KMS-11 (cell line): ENCODE measurements at regions not wholly inside any gene's neighbourhood (a gene's known extent, or its start where the extent isn't known, plus 50 kb on each side); places are given as distances from the start of the nearest gene placed in this dataset.
"Not testable (repeated sequence)": the region's sequence is repeated elsewhere in the genome, so short reads cannot be mapped to it uniquely, and the experiment has no call there.

Experiments used
- H2AFZ ChIP-seq: fragments of 200-600 bp; sonication (generic); 2 replicates; pipeline ENCODE4 v1.6.1; 2016; ENCODE audit warnings: antibody characterized with exemption, mixed run types, low read depth
- H3K27ac ChIP-seq: fragments of 200-600 bp; sonication (generic); 2 replicates; pipeline ENCODE4 v1.6.1; 2016; ENCODE audit warnings: mild to moderate bottlenecking, mixed run types
- H3K27me3 ChIP-seq: fragments of 200-600 bp; sonication (generic); 2 replicates; pipeline ENCODE4 v1.6.1; 2017; ENCODE audit warnings: mild to moderate bottlenecking, low read depth, mixed run types, moderate library complexity; ENCODE audit not compliant: insufficient read depth
- H3K36me3 ChIP-seq: fragments of 200-600 bp; sonication (generic); 2 replicates; pipeline ENCODE4 v1.6.1; 2017; ENCODE audit warnings: mild to moderate bottlenecking, mixed run types; ENCODE audit not compliant: insufficient read depth
- H3K4me1 ChIP-seq: fragments of 200-600 bp; sonication (generic); 2 replicates; pipeline ENCODE4 v1.6.1; 2016; ENCODE audit warnings: mild to moderate bottlenecking, low read depth, mixed run types; ENCODE audit not compliant: poor library complexity, severe bottlenecking
- H3K4me2 ChIP-seq: fragments of 200-600 bp; sonication (generic); 2 replicates; pipeline ENCODE4 v1.7.0; 2016; ENCODE audit warnings: mild to moderate bottlenecking, mixed run types
- H3K4me3 ChIP-seq: fragments of 200-600 bp; sonication (generic); IDR thresholded peaks from 2 replicates; pipeline ENCODE4 v1.6.1; 2017; ENCODE audit warnings: low read depth, low read length, mixed read lengths; ENCODE audit not compliant: insufficient read depth
- H3K79me2 ChIP-seq: fragments of 200-600 bp; sonication (generic); 2 replicates; pipeline ENCODE4 v1.6.1; 2016; ENCODE audit warnings: low read depth, mixed run types; ENCODE audit not compliant: insufficient read depth
- H3K9ac ChIP-seq: fragments of 200-600 bp; sonication (generic); 2 replicates; pipeline ENCODE4 v1.6.1; 2016; ENCODE audit warnings: mild to moderate bottlenecking, mixed run types
- H4K20me1 ChIP-seq: fragments of 200-600 bp; sonication (generic); 2 replicates; pipeline ENCODE4 v1.6.1; 2016; ENCODE audit warnings: mild to moderate bottlenecking, mixed run types; ENCODE audit not compliant: insufficient read depth
- CTCF ChIP-seq: fragments of 200-600 bp; sonication (generic); conservative IDR thresholded peaks from 2 replicates; pipeline ENCODE4 v1.6.1; 2017; ENCODE audit warnings: low read depth, mild to moderate bottlenecking, antibody characterized with exemption, low read length, moderate library complexity, mixed read lengths

GRCh38 chr6:82492134-82492533, 128.5 kb downstream of the TPBG start:
- Histone ChIP-seq H3K4me1 (no peaks in the 10 kb centered on the region), H4K20me1 (no peaks in the 10 kb centered on the region), H3K9ac (no peak overlapping the region), H3K79me2 (no peaks in the 10 kb centered on the region), H3K27me3 (no peaks in the 10 kb centered on the region), H3K36me3 (no peaks in the 10 kb centered on the region), H2AFZ (no peak overlapping the region), H3K27ac (no peak overlapping the region), H3K4me2 (no peak overlapping the region), H3K4me3 (no peak overlapping the region)
- no peak for TF ChIP-seq CTCF

GRCh38 chr6:82493467-82493866, 129.8 kb downstream of the TPBG start:
- no peaks in the 10 kb centered on the region for H3K79me2 ChIP-seq
- no peaks in the 10 kb centered on the region for H4K20me1 ChIP-seq
- H3K4me1 ChIP-seq: no peaks in the 10 kb centered on the region
- H3K9ac ChIP-seq: no peak overlapping the region
- no peaks in the 10 kb centered on the region for H3K27me3 ChIP-seq
- TF ChIP-seq CTCF: no peak
- H2AFZ ChIP-seq: no peak overlapping the region
- H3K4me2 ChIP-seq: no peak overlapping the region
- H3K27ac ChIP-seq: no peak overlapping the region
- no peak overlapping the region for H3K4me3 ChIP-seq
- H3K36me3 ChIP-seq: no peaks in the 10 kb centered on the region

- TF ChIP-seq CTCF: no peak
- no peak overlapping the region for H3K4me2 ChIP-seq
- no peak overlapping the region for H2AFZ ChIP-seq
- no peaks in the 10 kb centered on the region for H4K20me1 ChIP-seq
- no peaks in the 10 kb centered on the region for H3K27me3 ChIP-seq
- H3K4me1 ChIP-seq: no peaks in the 10 kb centered on the region
- H3K79me2 ChIP-seq: no peaks in the 10 kb centered on the region
- H3K36me3 ChIP-seq: no peaks in the 10 kb centered on the region
- no peak overlapping the region for H3K27ac ChIP-seq
- no peak overlapping the region for H3K4me3 ChIP-seq
- no peak overlapping the region for H3K9ac ChIP-seq
These were observed 130.8 kb downstream of the TPBG start for GRCh38 chr6:82494367-82494766.

GRCh38 chr6:82501901-82502300, 138.3 kb downstream of the TPBG start:
- H3K9ac ChIP-seq: not testable (repeated sequence)

GRCh38 chr6:82506526-82506925, 142.9 kb downstream of the TPBG start:
- Histone ChIP-seq H3K4me2 (no peak overlapping the region), H3K4me3 (no peak overlapping the region), H3K4me1 (no peaks in the 10 kb centered on the region), H3K36me3 (no peaks in the 10 kb centered on the region), H2AFZ (no peak overlapping the region), H3K27ac (no peak overlapping the region), H4K20me1 (no peaks in the 10 kb centered on the region), H3K27me3 (no peaks in the 10 kb centered on the region), H3K9ac (no peak overlapping the region), H3K79me2 (no peaks in the 10 kb centered on the region)
- no peak for TF ChIP-seq CTCF

More at GRCh38 chr6:82501901-82502300, 138.3 kb downstream of the TPBG start:
- H3K27ac ChIP-seq, H3K4me1 ChIP-seq, H3K79me2 ChIP-seq, H2AFZ ChIP-seq, H3K4me3 ChIP-seq, H3K36me3 ChIP-seq, H4K20me1 ChIP-seq, H3K27me3 ChIP-seq, H3K4me2 ChIP-seq: not testable (repeated sequence)
